GM12878 (cell line): ENCODE measurements at regions not wholly inside any gene's neighbourhood (a gene's known extent, or its start where the extent isn't known, plus 50 kb on each side); places are given as distances from the start of the nearest gene placed in this dataset.

Experiments
- ATAC-seq: fragments of 200-7000 bp; cut with Tn5 transposase; 3 replicates; pipeline ENCODE4 v1.9.1; 2020; ENCODE audit warnings: mild to moderate bottlenecking, moderate library complexity
- BruUV-seq: library from RNA; stranded (reverse); fragments of 400-500 nt; replicated peaks from 2 replicates; lab custom pipeline; 2021; lab: Mats Ljungman, UMichigan
- CTCF ChIA-PET: fragments of 300-600 bp; sonication (Branson Sonifier 250); formaldehyde crosslinking; extraction: SDS; loops from one replicate; lab custom pipeline; 2021; ENCODE audit warnings: inconsistent platforms; lab: Yijun Ruan, JAX
- POLR2A ChIA-PET: fragments of 350-600 bp; formaldehyde crosslinking; extraction: SDS; loops from one replicate; lab custom pipeline; 2021; ENCODE audit warnings: inconsistent platforms; lab: Charles Lee
- RAD21 ChIA-PET: fragments of 300-600 bp; sonication (Branson Sonifier 250); formaldehyde crosslinking; loops from one replicate; lab custom pipeline; 2023; ENCODE audit warnings: antibody characterized with exemption; ENCODE audit not compliant: unreplicated experiment; lab: Charles Lee
- SMC1A ChIA-PET: fragments of 300-600 bp; sonication (Branson Sonifier 250); formaldehyde crosslinking; loops from one replicate; lab custom pipeline; 2023; ENCODE audit not compliant: unreplicated experiment, uncharacterized antibody; lab: Charles Lee
- DNase-seq: peaks from one replicate; pipeline ENCODE4 v3.0.0-alpha.2; 2011; ENCODE audit warnings: low read depth, low spot score
- FAIRE-seq: peaks from 3 replicates; lab custom pipeline; 2011; peaks lifted over from hg19 to GRCh38; lab: Jason Lieb, UNC
- H2AFZ ChIP-seq: 2 replicates; pipeline ENCODE4 v1.6.0; 2011; ENCODE audit warnings: low read depth, low read length, control low read depth; ENCODE audit not compliant: control insufficient read depth
- H3K27ac ChIP-seq: 2 replicates; pipeline ENCODE4 v1.5.1; 2011; ENCODE audit warnings: control low read depth; ENCODE audit not compliant: control insufficient read depth, insufficient read depth
- H3K27me3 ChIP-seq, 2 experiments: replicated peaks in 1 of 2; 2 replicates each; pipeline versions ENCODE4 v1.6.0 to v1.6.1; 2011; ENCODE audit warnings: low read length in 1 of 2; ENCODE audit not compliant: control insufficient read depth in 2 of 2, insufficient read depth in 2 of 2
- H3K36me3 ChIP-seq, 2 experiments: 2 replicates each; pipeline ENCODE4 v1.5.1; 2011; ENCODE audit warnings: low read length in 1 of 2; ENCODE audit not compliant: control insufficient read depth in 2 of 2, insufficient read depth in 2 of 2
- H3K4me1 ChIP-seq: 2 replicates; pipeline ENCODE4 v1.6.1; 2011; ENCODE audit warnings: mild to moderate bottlenecking, low read length, moderate library complexity, mixed read lengths; ENCODE audit not compliant: control insufficient read depth, insufficient read depth
- H3K4me2 ChIP-seq: 2 replicates; pipeline ENCODE4 v1.6.0; 2011; ENCODE audit warnings: control low read depth; ENCODE audit not compliant: control insufficient read depth, insufficient read depth
- H3K4me3 ChIP-seq: fragments of 200-600 bp; sonication (generic); 2 replicates; pipeline ENCODE4 v1.5.1; 2016
- H3K79me2 ChIP-seq: 2 replicates; pipeline ENCODE4 v1.6.0; 2011; ENCODE audit warnings: low read length; ENCODE audit not compliant: control insufficient read depth, insufficient read depth
- H3K9ac ChIP-seq: 2 replicates; pipeline ENCODE4 v1.8.0; 2011; ENCODE audit warnings: low read length, control low read depth, mixed read lengths; ENCODE audit not compliant: control insufficient read depth, insufficient read depth
- H3K9me3 ChIP-seq: replicated peaks from 3 replicates; pipeline ENCODE4 v1.5.1; 2011; ENCODE audit warnings: mild to moderate bottlenecking, low read length; ENCODE audit not compliant: control insufficient read depth, insufficient read depth
- H4K20me1 ChIP-seq: 2 replicates; pipeline ENCODE4 v1.6.0; 2011; ENCODE audit not compliant: control insufficient read depth, insufficient read depth
- BACH1 ChIP-seq: fragments of 450-650 bp; IDR thresholded peaks from 2 replicates; pipeline ENCODE4 v1.6.1; 2017; ENCODE audit warnings: mild to moderate bottlenecking, borderline replicate concordance
- BRCA1 ChIP-seq: IDR thresholded peaks from 2 replicates; pipeline ENCODE4 v1.6.1; 2011; ENCODE audit warnings: low read depth, low read length, improper control_type of control experiment
- CBX3 ChIP-seq: fragments of 200-600 bp; sonication (generic); IDR thresholded peaks from 2 replicates; pipeline ENCODE4 v1.6.1; 2016; ENCODE audit warnings: low read depth, borderline replicate concordance
- CEBPZ ChIP-seq: fragments of 150-350 bp; IDR thresholded peaks from 2 replicates; pipeline ENCODE4 v1.6.1; 2016; ENCODE audit warnings: low read depth, low read length
- DPF2 ChIP-seq: fragments of 450-650 bp; IDR thresholded peaks from 2 replicates; pipeline ENCODE4 v1.6.1; 2017; ENCODE audit warnings: mild to moderate bottlenecking
- EGR1 ChIP-seq, 2 experiments: IDR thresholded peaks; 1 replicate in 1 of 2; 2 replicates in 1 of 2; pipeline ENCODE4 v1.6.1; 2011 to 2012; ENCODE audit warnings: low read depth in 2 of 2, low read length in 2 of 2, borderline replicate concordance in 1 of 2, mild to moderate bottlenecking in 1 of 2, moderate library complexity in 1 of 2
- ETV6 ChIP-seq, 2 experiments: fragments of 450-650 bp in 1 of 2; IDR thresholded peaks in 1 of 2; conservative IDR thresholded peaks in 1 of 2; 2 replicates each; pipeline ENCODE4 v1.6.1; 2014; ENCODE audit warnings: antibody characterized with exemption in 1 of 2, borderline replicate concordance in 1 of 2, low read depth in 1 of 2, mild to moderate bottlenecking in 1 of 2, moderate library complexity in 1 of 2
- GABPA ChIP-seq: IDR thresholded peaks from 2 replicates; pipeline ENCODE4 v1.6.1; 2014; ENCODE audit warnings: antibody characterized with exemption, low read depth, mild to moderate bottlenecking, inconsistent platforms
- POLR2A ChIP-seq: IDR thresholded peaks from 2 replicates; pipeline ENCODE4 v1.6.1; 2011; ENCODE audit warnings: low read depth, mild to moderate bottlenecking, low read length
- POLR2AphosphoS2 ChIP-seq: IDR thresholded peaks from 2 replicates; pipeline ENCODE4 v1.6.1; 2011; ENCODE audit warnings: low read depth, mild to moderate bottlenecking, low read length, improper control_type of control experiment, moderate library complexity
- RAD21 ChIP-seq: IDR thresholded peaks from 2 replicates; pipeline ENCODE4 v1.6.1; 2011; ENCODE audit warnings: mild to moderate bottlenecking, low read depth, low read length, moderate library complexity; ENCODE audit not compliant: insufficient read depth
- REST ChIP-seq: IDR thresholded peaks from 2 replicates; pipeline ENCODE4 v1.6.1; 2012; ENCODE audit warnings: mild to moderate bottlenecking, low read depth, low read length
- SPI1 ChIP-seq: IDR thresholded peaks from 2 replicates; pipeline ENCODE4 v1.6.1; 2011; ENCODE audit warnings: low read depth, mild to moderate bottlenecking, low read length, moderate library complexity, borderline replicate concordance; ENCODE audit not compliant: insufficient read depth
- SUZ12 ChIP-seq: fragments of 200-600 bp; sonication (generic); IDR thresholded peaks from one replicate; pipeline ENCODE4 v1.6.1; 2018; ENCODE audit warnings: antibody characterized with exemption, mild to moderate bottlenecking; ENCODE audit not compliant: unreplicated experiment
- TBL1XR1 ChIP-seq: IDR thresholded peaks from 2 replicates; pipeline ENCODE4 v1.6.1; 2012; ENCODE audit warnings: low read depth, low read length, improper control_type of control experiment
- YY1 ChIP-seq: IDR thresholded peaks from 2 replicates; pipeline ENCODE4 v1.6.1; 2011; ENCODE audit warnings: low read depth, mild to moderate bottlenecking, low read length
- ZNF217 ChIP-seq: fragments of 450-650 bp; IDR thresholded peaks from 2 replicates; pipeline ENCODE4 v1.6.1; 2017; ENCODE audit warnings: antibody characterized with exemption, mild to moderate bottlenecking
- ZNF274 ChIP-seq: IDR thresholded peaks from one replicate; pipeline ENCODE4 v1.8.0; 2011; ENCODE audit not compliant: insufficient read length, insufficient read depth
- ZNF622 ChIP-seq: fragments of 450-650 bp; IDR thresholded peaks from 2 replicates; pipeline ENCODE4 v1.6.1; 2017; ENCODE audit warnings: mild to moderate bottlenecking, inconsistent platforms
- WGBS: methylation state at CpG from one replicate; pipeline ENCODE4 v1.1.6; 2016; ENCODE audit warnings: low lambda C conversion rate; ENCODE audit not compliant: insufficient replicate concordance, insufficient coverage; ENCODE audit errors: missing lambda C conversion rate; 5-methylcytosine and 5-hydroxymethylcytosine counted together
- in situ Hi-C: fragments of 300-500 bp; cut with MboI; formaldehyde crosslinking; loops from 9 replicates; pipeline ENCODE4 v1.14.3; 2018; ENCODE audit warnings: mixed read lengths
- intact Hi-C: fragments of 100-400 bp; cut with micrococcal nuclease; formaldehyde crosslinking; loops from one replicate; pipeline ENCODE4 v1.14.2; 2022; ENCODE audit not compliant: unreplicated experiment

DNA sequence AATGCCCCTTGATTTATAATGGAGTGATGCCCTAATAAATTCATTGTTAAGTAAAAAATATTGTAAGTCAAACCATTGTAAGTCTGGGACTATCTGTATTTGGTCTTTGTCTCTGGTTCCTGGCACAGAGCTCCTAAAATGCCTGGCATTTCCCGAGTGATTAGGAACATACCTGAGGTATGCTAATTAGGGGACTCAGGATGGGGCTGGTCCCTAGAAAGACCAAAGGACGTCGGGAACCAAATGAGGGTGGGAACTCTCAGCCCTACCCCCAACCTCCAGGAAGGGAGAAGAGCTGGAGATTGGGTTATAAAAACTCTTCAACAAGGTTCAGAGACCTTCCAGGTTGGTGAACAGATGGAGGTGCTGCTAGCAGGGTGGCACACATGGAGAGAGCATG, 82.6 kb upstream of the ARG1 start:
- no peak for FAIRE-seq
- Histone ChIP-seq H2AFZ (no peak overlapping the region), H3K36me3 (no peaks in the 10 kb centered on the region), H3K9ac (no peak overlapping the region), H3K4me2 (no peak overlapping the region), H4K20me1 (no peaks in the 10 kb centered on the region), H3K27me3 (no peaks in the 10 kb centered on the region), H3K79me2 (no peaks in the 10 kb centered on the region), H3K9me3 (no peaks in the 10 kb centered on the region), H3K4me1 (no peaks in the 10 kb centered on the region), H3K27ac (no peak overlapping the region), H3K4me3 (no peak overlapping the region)
- in situ Hi-C loops = no loop called here
- intact Hi-C loops = no loop called here
- ChIA-PET POLR2A (no interaction called here), RAD21 (no interaction called here), SMC1A (no interaction called here), CTCF (no interaction called here)
- no peak for ATAC-seq
- 0% methylated on average over 3 of the region's 3 CpGs for WGBS
- no peak for DNase-seq
- TF ChIP-seq RAD21 (no peak), REST (no peak), CEBPZ (no peak), SUZ12 (no peak), BACH1 (no peak), POLR2A (no peak), GABPA (no peak), ETV6 (conservative IDR thresholded peaks at IDR 0.05 in 1 of 2, IDR thresholded peaks at IDR 0.05 in 1 of 2; ENCODE audit: borderline replicate concordance in 1 of 2, low read depth in 1 of 2) (no peak), CBX3 (no peak), BRCA1 (no peak), ZNF274 (no peak), EGR1 (IDR thresholded peaks at IDR 0.05; ENCODE audit: borderline replicate concordance in 1 of 2, low read depth in 2 of 2, low read length in 2 of 2) (no peak), TBL1XR1 (no peak), POLR2AphosphoS2 (no peak), YY1 (no peak), SPI1 (no peak), DPF2 (no peak), ZNF217 (no peak), ZNF622 (no peak)
- no TSS peak for BruUV-seq
